ENCODE measurements at regions not wholly inside any gene's neighbourhood (a gene's known extent, or its start where the extent isn't known, plus 50 kb on each side); places are given as distances from the start of the nearest gene placed in this dataset.
A peak's percentile ranks its signal among the peaks of the same experiment; 100 is the strongest.

DNA sequence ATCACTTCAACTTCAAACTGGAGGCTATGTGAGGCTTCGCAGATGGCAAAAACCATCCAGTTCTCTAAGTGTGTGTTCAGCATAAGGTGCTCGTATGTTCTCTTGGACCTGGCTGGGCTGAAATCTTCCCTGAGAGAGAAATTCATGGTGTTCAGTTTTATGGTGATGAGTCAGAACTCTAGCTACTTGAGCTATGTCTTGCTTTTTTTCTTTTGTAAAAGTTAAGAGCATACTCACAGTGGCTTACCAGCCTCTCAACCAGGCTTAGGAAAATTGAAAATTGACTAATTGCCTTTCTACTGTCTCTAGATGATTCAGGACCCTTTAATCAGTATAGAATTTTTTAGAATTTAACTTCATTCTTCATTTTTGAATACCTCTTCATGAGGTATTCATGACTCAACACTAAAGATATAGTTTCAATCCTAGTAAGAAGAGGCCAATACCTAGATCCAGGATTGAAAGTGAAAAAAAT is 617.5 kb downstream of the TBL1XR1 start:
- Histone ChIP-seq H3K4me1 (ENCODE audit: insufficient read depth, low read length) (no peaks in the 10 kb centered on the region), H3K9me3 (ENCODE audit: insufficient read depth, low read depth, low read length) (no peaks in the 10 kb centered on the region), H3K27me3 (ENCODE audit: insufficient read depth, low read length) (no peaks in the 10 kb centered on the region), H3K36me3 (ENCODE audit: insufficient read depth, low read length) (no peaks in the 10 kb centered on the region), H2AFZ (ENCODE audit: low read depth, low read length) (no peak overlapping the region), H3K27ac (ENCODE audit: low read depth, low read length) (no peak overlapping the region), H4K20me1 (ENCODE audit: insufficient read depth, low read length) (no peaks in the 10 kb centered on the region), H3K4me2 (ENCODE audit: low read length) (no peak overlapping the region), H3K9ac (ENCODE audit: low read length) (no peak overlapping the region), H3K79me2 (ENCODE audit: insufficient read depth, low read length) (no peaks in the 10 kb centered on the region), H3K4me3 (ENCODE audit: insufficient read depth, low read depth, low read length) (no peak overlapping the region)
- TF ChIP-seq CTCF (IDR thresholded peaks at IDR 0.05; ENCODE audit: insufficient read depth, low read depth, low read length) (no peak), EZH2 (IDR thresholded peaks at IDR 0.05; ENCODE audit: insufficient read depth, low read length) (no peak)
- H3K9me3 Mint-ChIP-seq (ENCODE audit: unreplicated experiment): peaks cover 3% of the 10 kb centered on the region
- no peaks in the 10 kb centered on the region for H3K36me3 Mint-ChIP-seq (ENCODE audit: low read depth, unreplicated experiment)
- DNase-seq (ENCODE audit: low read depth) (peak; percentile 65), FAIRE-seq (no peak)
- peak overlapping the region; percentile 23 for H3K27ac Mint-ChIP-seq (ENCODE audit: unreplicated experiment)
- H3K27me3 Mint-ChIP-seq (ENCODE audit: low read depth, unreplicated experiment): no peaks in the 10 kb centered on the region
- no peak overlapping the region for H3K4me3 Mint-ChIP-seq (ENCODE audit: unreplicated experiment)
- H3K4me1 Mint-ChIP-seq (ENCODE audit: low read depth, unreplicated experiment): peaks cover 9% of the 10 kb centered on the region

DNA sequence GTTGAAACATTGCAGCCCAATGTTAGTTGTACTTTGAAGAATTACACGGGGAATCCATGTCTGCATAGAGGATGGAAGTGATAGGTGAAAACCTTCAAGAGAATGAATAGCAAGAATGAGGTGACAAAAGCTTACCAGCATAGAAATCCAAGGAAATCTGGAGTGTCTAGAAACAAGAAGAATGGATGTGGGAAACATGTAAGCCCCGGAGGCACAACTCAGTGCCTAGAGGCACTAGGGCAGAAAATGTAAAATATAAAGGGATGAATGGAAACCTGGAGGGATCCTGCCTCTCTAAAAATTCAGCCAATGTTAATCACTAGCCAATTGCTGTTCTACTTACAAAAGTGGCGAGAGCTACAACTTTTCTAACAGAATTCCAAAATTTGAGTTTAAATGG is 619.0 kb downstream of the TBL1XR1 start:
- no peaks in the 10 kb centered on the region for H3K9me3 Mint-ChIP-seq (ENCODE audit: unreplicated experiment)
- Histone ChIP-seq H3K9me3 (ENCODE audit: insufficient read depth, low read depth, low read length) (no peaks in the 10 kb centered on the region), H3K27me3 (ENCODE audit: insufficient read depth, low read length) (no peaks in the 10 kb centered on the region), H3K4me3 (ENCODE audit: insufficient read depth, low read depth, low read length) (no peak overlapping the region), H3K9ac (ENCODE audit: low read length) (no peak overlapping the region), H3K4me1 (ENCODE audit: insufficient read depth, low read length) (no peaks in the 10 kb centered on the region), H3K4me2 (ENCODE audit: low read length) (no peak overlapping the region), H4K20me1 (ENCODE audit: insufficient read depth, low read length) (no peaks in the 10 kb centered on the region), H2AFZ (ENCODE audit: low read depth, low read length) (no peak overlapping the region), H3K79me2 (ENCODE audit: insufficient read depth, low read length) (no peaks in the 10 kb centered on the region), H3K36me3 (ENCODE audit: insufficient read depth, low read length) (no peaks in the 10 kb centered on the region), H3K27ac (ENCODE audit: low read depth, low read length) (no peak overlapping the region)
- peaks cover 9% of the 10 kb centered on the region for H3K4me1 Mint-ChIP-seq (ENCODE audit: low read depth, unreplicated experiment)
- H3K27ac Mint-ChIP-seq (ENCODE audit: unreplicated experiment): no peak overlapping the region
- TF ChIP-seq CTCF (IDR thresholded peaks at IDR 0.05; ENCODE audit: insufficient read depth, low read depth, low read length): no peak
- no peak for TF ChIP-seq EZH2 (IDR thresholded peaks at IDR 0.05; ENCODE audit: insufficient read depth, low read length)
- H3K27me3 Mint-ChIP-seq (ENCODE audit: low read depth, unreplicated experiment): no peaks in the 10 kb centered on the region
- H3K36me3 Mint-ChIP-seq (ENCODE audit: low read depth, unreplicated experiment): no peaks in the 10 kb centered on the region
- no peak for FAIRE-seq
- no peak for DNase-seq (ENCODE audit: low read depth)
- no peak overlapping the region for H3K4me3 Mint-ChIP-seq (ENCODE audit: unreplicated experiment)

DNA sequence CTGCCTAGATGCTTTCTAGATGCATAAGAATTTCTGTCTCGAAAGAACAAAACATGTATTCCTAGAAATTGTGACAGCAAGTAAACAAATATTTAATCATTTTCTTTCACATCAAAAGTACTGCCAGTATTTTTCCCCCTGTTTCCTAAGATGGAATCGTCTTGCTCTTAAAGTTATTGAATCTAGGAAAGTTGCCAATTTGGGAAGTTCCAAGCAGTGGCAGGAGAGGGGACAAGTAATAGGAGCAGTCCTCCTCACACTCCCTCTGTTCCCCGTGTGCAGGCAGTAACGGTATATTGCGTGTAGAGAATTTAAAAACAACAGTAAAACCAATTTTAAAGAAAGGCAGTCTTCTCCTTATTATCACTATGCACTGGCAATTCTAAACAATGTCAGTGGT is 619.8 kb downstream of the TBL1XR1 start:
- Histone ChIP-seq H4K20me1 (ENCODE audit: insufficient read depth, low read length) (no peaks in the 10 kb centered on the region), H3K9ac (ENCODE audit: low read length) (no peak overlapping the region), H3K27ac (ENCODE audit: low read depth, low read length) (no peak overlapping the region), H3K4me3 (ENCODE audit: insufficient read depth, low read depth, low read length) (no peak overlapping the region), H3K36me3 (ENCODE audit: insufficient read depth, low read length) (no peaks in the 10 kb centered on the region), H3K4me2 (ENCODE audit: low read length) (no peak overlapping the region), H2AFZ (ENCODE audit: low read depth, low read length) (no peak overlapping the region), H3K9me3 (ENCODE audit: insufficient read depth, low read depth, low read length) (no peaks in the 10 kb centered on the region), H3K79me2 (ENCODE audit: insufficient read depth, low read length) (no peaks in the 10 kb centered on the region), H3K4me1 (ENCODE audit: insufficient read depth, low read length) (no peaks in the 10 kb centered on the region), H3K27me3 (ENCODE audit: insufficient read depth, low read length) (no peaks in the 10 kb centered on the region)
- TF ChIP-seq EZH2 (IDR thresholded peaks at IDR 0.05; ENCODE audit: insufficient read depth, low read length): no peak
- TF ChIP-seq CTCF (IDR thresholded peaks at IDR 0.05; ENCODE audit: insufficient read depth, low read depth, low read length): no peak
- Mint-ChIP-seq H3K4me3 (ENCODE audit: unreplicated experiment) (no peak overlapping the region), H3K27ac (ENCODE audit: unreplicated experiment) (no peak overlapping the region), H3K9me3 (ENCODE audit: unreplicated experiment) (no peaks in the 10 kb centered on the region), H3K36me3 (ENCODE audit: low read depth, unreplicated experiment) (no peaks in the 10 kb centered on the region), H3K27me3 (ENCODE audit: low read depth, unreplicated experiment) (no peaks in the 10 kb centered on the region), H3K4me1 (ENCODE audit: low read depth, unreplicated experiment) (peaks cover 9% of the 10 kb centered on the region)
- FAIRE-seq: no peak
- DNase-seq (ENCODE audit: low read depth): no peak

All from astrocyte (in vitro differentiated cells and primary cell).